Heart left ventricle (tissue), 13 donors: ENCODE measurements at regions not wholly inside any gene's neighbourhood (a gene's known extent, or its start where the extent isn't known, plus 50 kb on each side); places are given as distances from the start of the nearest gene placed in this dataset.

Experiments used
- CTCF ChIP-seq, 12 donors: fragments of 200-600 bp; sonication (generic) in 4 of 12; IDR thresholded peaks; one replicate each; pipeline versions ENCODE4 v1.5.0 to v1.8.0; 2018 to 2022; ENCODE audit warnings: antibody characterized with exemption in 12 of 12, mild to moderate bottlenecking in 5 of 12
- POLR2A ChIP-seq, 2 donors: fragments of 450-650 bp; IDR thresholded peaks; one replicate each; pipeline ENCODE4 v1.6.1; 2017; ENCODE audit warnings: antibody characterized with exemption in 2 of 2, mild to moderate bottlenecking in 2 of 2, moderate library complexity in 2 of 2
- donor health status: ischemic (EF 13 %, LVEDD 7.1; RV severe dilation, severe dysfunction).
- donor health status: DM: no; HTN: yes; CAD: no.
- donor health status: DM: no; HTN: no; CAD: no.
- donor health status: ischemic (EF 25% LVEDD 6.9; RV normal size, moderate dysfunction).
- donor health status: ischemic (EF 25% LVEDD 5.7; RV mildly dilated, moderate dysfunction).
- donor health status: ischemic (EF 35%, LVEDD 5.7; RV mildly dilated, moderate dysfunction).
- donor health status: nonischemic (EF 11% LVEDD 7.7; RV severe dilation, severe dysfunction).
- donor health status: DM: yes; HTN: yes; CAD: no.
- donor health status: PGD.
- donor health status: ischemic (EF 29% LVEDD 5.4; RV normal size, mild dysfunction).
- donor health status: nonischemic (EF 23%, LVEDD 6.1; RV moderate dilation, normal function).

GRCh38 chr18:43664487-43665008, 387.3 kb upstream of the SYT4 start:
- TF ChIP-seq CTCF (IDR thresholded peaks at IDR 0.05): no peak
- no peak for TF ChIP-seq POLR2A (IDR thresholded peaks at IDR 0.05)
